K562 (cell line): ENCODE measurements at regions not wholly inside any gene's neighbourhood (a gene's known extent, or its start where the extent isn't known, plus 50 kb on each side); places are given as distances from the start of the nearest gene placed in this dataset.

Experiments used
- ATAC-seq: fragments of 200-7000 bp; cut with Tn5 transposase; 3 replicates; pipeline ENCODE4 v1.9.1; 2020; ENCODE audit warnings: moderate library complexity
- BruUV-seq: library from RNA; stranded (reverse); fragments of 400-500 nt; replicated peaks from 2 replicates; lab custom pipeline; 2021; lab: Mats Ljungman, UMichigan
- CTCF ChIA-PET: fragments of 300-600 bp; formaldehyde crosslinking; extraction: SDS; loops from one replicate; lab custom pipeline; 2021; ENCODE audit warnings: low intra/inter-chr PET ratio; lab: Yijun Ruan, JAX
- POLR2A ChIA-PET: fragments of 300-600, 350-650 bp; sonication (Branson Sonifier 250); formaldehyde crosslinking; extraction: SDS; loops from one replicate; lab custom pipeline; 2021; ENCODE audit warnings: antibody characterized with exemption, inconsistent platforms; lab: Yijun Ruan, JAX
- DNase-seq, 4 experiments: peaks; one replicate each; pipeline versions ENCODE4 v3.0.0 to v3.0.0-alpha.2; 2011 to 2018; ENCODE audit warnings: low spot score in 3 of 4, mixed read lengths in 3 of 4; ENCODE audit errors: extremely low read depth in 1 of 4
- FAIRE-seq: peaks from 2 replicates; lab custom pipeline; 2011; peaks lifted over from hg19 to GRCh38; lab: Jason Lieb, UNC
- H2AFZ ChIP-seq: 2 replicates; pipeline ENCODE4 v1.6.0; 2011; ENCODE audit warnings: low read depth, low read length, control low read depth, inconsistent platforms
- H3K27ac ChIP-seq: fragments of 200-600 bp; 3 replicates; pipeline ENCODE4 v1.8.0; 2011; ENCODE audit warnings: low read depth, mild to moderate bottlenecking, control low read depth, inconsistent platforms, low read length, moderate library complexity, mixed read lengths; ENCODE audit errors: extremely low read depth
- H3K27me3 ChIP-seq, 2 experiments: fragments of 300-600 bp in 1 of 2; 2 replicates in 1 of 2; 3 replicates in 1 of 2; pipeline versions ENCODE4 v1.6.0 to v1.8.0; 2011; ENCODE audit warnings: inconsistent platforms in 2 of 2, low read length in 2 of 2, mild to moderate bottlenecking in 1 of 2, mixed read lengths in 1 of 2, moderate library complexity in 1 of 2; ENCODE audit not compliant: control insufficient read depth in 2 of 2, insufficient read depth in 2 of 2
- H3K36me3 ChIP-seq: fragments of 300-600 bp; 3 replicates; pipeline ENCODE4 v1.8.0; 2011; ENCODE audit warnings: mild to moderate bottlenecking, low read length, inconsistent platforms; ENCODE audit not compliant: control insufficient read depth, insufficient read depth
- H3K4me1 ChIP-seq, 2 experiments: fragments of 200-600 bp in 1 of 2; replicated peaks in 1 of 2; 2 replicates in 1 of 2; 3 replicates in 1 of 2; pipeline versions ENCODE4 v1.5.1 to v1.8.0; 2011; ENCODE audit warnings: inconsistent platforms in 2 of 2, low read length in 2 of 2, mild to moderate bottlenecking in 1 of 2, mixed read lengths in 1 of 2, moderate library complexity in 1 of 2; ENCODE audit not compliant: control insufficient read depth in 2 of 2, insufficient read depth in 2 of 2
- H3K4me2 ChIP-seq: 2 replicates; pipeline ENCODE4 v1.6.1; 2011; ENCODE audit warnings: low read length, control low read depth, inconsistent platforms, mixed read lengths; ENCODE audit not compliant: insufficient read depth
- H3K4me3 ChIP-seq: fragments of 200-600 bp; sonication (generic), shearing (Covaris generic); 2 replicates; pipeline ENCODE4 v1.5.1; 2016; ENCODE audit warnings: control low read depth, inconsistent platforms
- H3K79me2 ChIP-seq: fragments of 200-600 bp; 3 replicates; pipeline ENCODE4 v1.8.0; 2011; ENCODE audit warnings: low read length, inconsistent platforms; ENCODE audit not compliant: control insufficient read depth, insufficient read depth
- H3K9ac ChIP-seq, 2 experiments: 2 replicates each; pipeline versions ENCODE4 v1.6.0 to v1.6.1; 2011; ENCODE audit warnings: low read depth in 2 of 2, low read length in 2 of 2, control low read depth in 1 of 2, inconsistent platforms in 1 of 2, mild to moderate bottlenecking in 1 of 2, mixed read lengths in 1 of 2; ENCODE audit not compliant: insufficient read depth in 1 of 2
- H3K9me1 ChIP-seq: one replicate; pipeline ENCODE4 v1.6.0; 2011; ENCODE audit warnings: inconsistent platforms, mild to moderate bottlenecking, low read length, moderate library complexity; ENCODE audit not compliant: control insufficient read depth, insufficient read depth
- H3K9me3 ChIP-seq: replicated peaks from 2 replicates; pipeline ENCODE4 v1.5.1; 2011; ENCODE audit warnings: low read depth, low read length, inconsistent platforms; ENCODE audit not compliant: control insufficient read depth, insufficient read depth
- H4K20me1 ChIP-seq: replicated peaks from 2 replicates; pipeline ENCODE4 v1.6.1; 2011; ENCODE audit warnings: low read length, inconsistent platforms, mixed read lengths; ENCODE audit not compliant: control insufficient read depth, insufficient read depth
- AFF4 ChIP-seq: sonication (generic); formaldehyde crosslinking; IDR thresholded peaks from 2 replicates; pipeline ENCODE4 v1.8.0; 2023; ENCODE audit warnings: mild to moderate bottlenecking, missing genetic modification reagents
- EGR1 ChIP-seq: fragments of 450-650 bp; conservative IDR thresholded peaks from 2 replicates; pipeline ENCODE4 v1.6.1; 2017; ENCODE audit warnings: mild to moderate bottlenecking
- GATAD2B ChIP-seq: fragments of 450-650 bp; IDR thresholded peaks from 2 replicates; pipeline ENCODE4 v1.6.1; 2017; ENCODE audit warnings: mild to moderate bottlenecking, borderline replicate concordance
- GTF3C2 ChIP-seq: IDR thresholded peaks from 3 replicates; pipeline ENCODE4 v1.6.1; 2011; ENCODE audit warnings: borderline replicate concordance, mild to moderate bottlenecking, moderate library complexity; ENCODE audit not compliant: insufficient read length; ENCODE audit errors: extremely low read depth
- MBD2 ChIP-seq: sonication (generic); IDR thresholded peaks from 2 replicates; pipeline ENCODE4 v1.6.1; 2016; ENCODE audit warnings: low read depth, borderline replicate concordance
- SAP30 ChIP-seq: fragments of 200-600 bp; sonication (generic); IDR thresholded peaks from 2 replicates; pipeline ENCODE4 v1.6.1; 2012; ENCODE audit warnings: borderline replicate concordance, low read depth, mild to moderate bottlenecking, moderate library complexity, low read length, control low read depth, inconsistent platforms; ENCODE audit not compliant: insufficient read depth, poor library complexity, severe bottlenecking
- ZBED1 ChIP-seq: IDR thresholded peaks from 2 replicates; pipeline ENCODE4 v1.6.1; 2014
- ZFX ChIP-seq: sonication (generic); formaldehyde crosslinking; IDR thresholded peaks from 2 replicates; pipeline ENCODE4 v1.8.0; 2022; ENCODE audit warnings: mild to moderate bottlenecking, missing genetic modification reagents, moderate library complexity
- ZSCAN32 ChIP-seq: fragments of 450-650 bp; formaldehyde crosslinking; IDR thresholded peaks from 2 replicates; pipeline ENCODE4 v1.4.0; 2020; ENCODE audit warnings: mild to moderate bottlenecking, moderate library complexity
- WGBS: fragments of 100-300 bp; shearing (Covaris generic); methylation state at CpG from one replicate; pipeline ENCODE4 v1.1.6; 2016; ENCODE audit warnings: low coverage, mixed read lengths; ENCODE audit not compliant: insufficient coverage; ENCODE audit errors: missing lambda C conversion rate; 5-methylcytosine and 5-hydroxymethylcytosine counted together
- in situ Hi-C: fragments of 300-500 bp; cut with MboI; formaldehyde crosslinking; loops from 4 replicates; pipeline ENCODE4 v1.15.0; 2018; ENCODE audit warnings: inconsistent platforms, mixed read lengths
- intact Hi-C: fragments of 100-400 bp; cut with micrococcal nuclease; formaldehyde crosslinking; loops from 2 replicates; pipeline ENCODE4 v1.14.2; 2022

GRCh38 chr6:167764215-167764614, 62.5 kb upstream of the AFDN start:
- BruUV-seq, result no TSS peak
- no peak overlapping the region for H3K4me2 ChIP-seq
- no peak overlapping the region for H3K4me3 ChIP-seq
- ATAC-seq, result no peak
- ChIA-PET POLR2A (no interaction called here), CTCF (no interaction called here)
- intact Hi-C loops (no loop called here), in situ Hi-C loops (no loop called here)
- no peak for TF ChIP-seq GTF3C2
- TF ChIP-seq MBD2, result no peak
- TF ChIP-seq EGR1, result no peak
- no peak for TF ChIP-seq ZBED1
- no peak for TF ChIP-seq ZFX (CRISPR knock-in tag)
- no peak for TF ChIP-seq SAP30
- no peak for TF ChIP-seq ZSCAN32 (CRISPR knock-in tag)
- TF ChIP-seq GATAD2B, result no peak
- TF ChIP-seq AFF4 (CRISPR knock-in tag), result no peak
- H3K27me3 ChIP-seq, result peaks cover 84 to 97% of the 10 kb centered on the region in 2 experiments
- no peaks in the 10 kb centered on the region for H3K79me2 ChIP-seq
- no peak for DNase-seq
- 2% methylated on average over 9 of the region's 9 CpGs for WGBS
- no peak overlapping the region for H2AFZ ChIP-seq
- H3K9ac ChIP-seq, result no peak overlapping the region
- H3K9me1 ChIP-seq, result peaks cover 5% of the 10 kb centered on the region
- H3K27ac ChIP-seq, result no peak overlapping the region
- H3K36me3 ChIP-seq, result no peaks in the 10 kb centered on the region
- 0 out of 5 replicates have a peak, but pooled peaks cover 0 to 4% of the 10 kb centered on the region in 2 experiments for H3K4me1 ChIP-seq
- no peaks in the 10 kb centered on the region for H3K9me3 ChIP-seq
- peaks cover 13% of the 10 kb centered on the region for H4K20me1 ChIP-seq
- FAIRE-seq, result no peak
